OCI-LY3 (cell line): ENCODE measurements at regions not wholly inside any gene's neighbourhood (a gene's known extent, or its start where the extent isn't known, plus 50 kb on each side); places are given as distances from the start of the nearest gene placed in this dataset.

ENCODE experiments used
- H2AFZ ChIP-seq: fragments of 200-600, 300-600 bp; shearing (Covaris generic); 2 replicates; pipeline ENCODE4 v1.6.0; 2014; ENCODE audit warnings: antibody characterized with exemption, low read depth, low read length
- H3K27ac ChIP-seq: fragments of 200-600, 300-600 bp; sonication (generic); 2 replicates; pipeline ENCODE4 v1.5.1; 2014; ENCODE audit warnings: mild to moderate bottlenecking, low read length, moderate library complexity, mixed read lengths
- H3K27me3 ChIP-seq: fragments of 200-600, 300-600 bp; sonication (generic); 2 replicates; pipeline ENCODE4 v1.6.1; 2014; ENCODE audit warnings: low read depth, low read length, mixed read lengths
- H3K36me3 ChIP-seq: fragments of 200-600, 300-600 bp; sonication (generic); replicated peaks from 2 replicates; pipeline ENCODE3; 2014; ENCODE audit warnings: low read depth, low read length, mixed read lengths
- H3K4me1 ChIP-seq: fragments of 300-600, 200-600 bp; sonication (generic); 2 replicates; pipeline ENCODE4 v1.6.1; 2014; ENCODE audit warnings: low read length, mixed read lengths
- H3K4me2 ChIP-seq: fragments of 200-600, 300-600 bp; sonication (generic); 2 replicates; pipeline ENCODE4 v1.6.1; 2014; ENCODE audit warnings: low read length, mixed read lengths
- H3K4me3 ChIP-seq: fragments of 300-600, 200-600 bp; sonication (generic); 2 replicates; pipeline ENCODE4 v1.5.1; 2014; ENCODE audit warnings: antibody characterized with exemption, mild to moderate bottlenecking, low read length, moderate library complexity
- H3K79me2 ChIP-seq: fragments of 300-600, 200-600 bp; shearing (Covaris generic); 2 replicates; pipeline ENCODE4 v1.6.1; 2014; ENCODE audit warnings: mild to moderate bottlenecking, low read length, mixed read lengths
- H3K9ac ChIP-seq: fragments of 300-600, 200-600 bp; shearing (Covaris generic); 2 replicates; pipeline ENCODE4 v1.6.0; 2014; ENCODE audit warnings: mild to moderate bottlenecking, low read length, moderate library complexity
- H3K9me3 ChIP-seq: fragments of 200-600, 300-600 bp; shearing (Covaris generic); 2 replicates; pipeline ENCODE4 v1.6.1; 2014; ENCODE audit warnings: low read length, mixed read lengths; ENCODE audit not compliant: insufficient read depth
- H4K20me1 ChIP-seq: fragments of 200-600, 300-600 bp; sonication (generic); 2 replicates; pipeline ENCODE4 v1.6.1; 2016; ENCODE audit warnings: low read length, mixed read lengths; ENCODE audit not compliant: insufficient read depth
- EZH2phosphoT487 ChIP-seq: fragments of 200-600 bp; shearing (Covaris generic); IDR thresholded peaks from 2 replicates; pipeline ENCODE4 v1.6.1; 2018; ENCODE audit warnings: antibody characterized with exemption, mixed run types, low read depth
- TF ChIP-seq, protein P1 (sequence below): fragments of 200-600, 300-600 bp; sonication (generic); IDR thresholded peaks from 2 replicates; pipeline ENCODE4 v1.5.1; 2014; ENCODE audit warnings: antibody characterized with exemption, low read length, low read depth

DNA sequence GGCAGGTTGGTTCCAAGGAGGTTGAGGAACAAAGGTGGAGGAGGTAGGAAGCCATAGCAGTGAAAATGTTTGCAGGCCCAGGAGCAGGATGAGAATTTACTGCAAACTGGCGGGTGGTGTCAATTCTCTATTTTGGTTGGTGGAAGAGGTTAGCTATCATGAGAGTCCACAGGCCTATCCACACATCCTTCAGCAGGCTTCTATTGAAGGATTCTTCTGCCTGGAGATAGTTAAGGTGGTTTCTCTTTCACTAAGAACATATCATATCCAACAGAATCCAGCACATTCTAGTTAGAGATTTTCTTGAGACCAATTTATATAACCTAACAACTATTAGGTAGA is 68.9 kb upstream of the DYRK2 start:
- TF ChIP-seq, protein P1, sequence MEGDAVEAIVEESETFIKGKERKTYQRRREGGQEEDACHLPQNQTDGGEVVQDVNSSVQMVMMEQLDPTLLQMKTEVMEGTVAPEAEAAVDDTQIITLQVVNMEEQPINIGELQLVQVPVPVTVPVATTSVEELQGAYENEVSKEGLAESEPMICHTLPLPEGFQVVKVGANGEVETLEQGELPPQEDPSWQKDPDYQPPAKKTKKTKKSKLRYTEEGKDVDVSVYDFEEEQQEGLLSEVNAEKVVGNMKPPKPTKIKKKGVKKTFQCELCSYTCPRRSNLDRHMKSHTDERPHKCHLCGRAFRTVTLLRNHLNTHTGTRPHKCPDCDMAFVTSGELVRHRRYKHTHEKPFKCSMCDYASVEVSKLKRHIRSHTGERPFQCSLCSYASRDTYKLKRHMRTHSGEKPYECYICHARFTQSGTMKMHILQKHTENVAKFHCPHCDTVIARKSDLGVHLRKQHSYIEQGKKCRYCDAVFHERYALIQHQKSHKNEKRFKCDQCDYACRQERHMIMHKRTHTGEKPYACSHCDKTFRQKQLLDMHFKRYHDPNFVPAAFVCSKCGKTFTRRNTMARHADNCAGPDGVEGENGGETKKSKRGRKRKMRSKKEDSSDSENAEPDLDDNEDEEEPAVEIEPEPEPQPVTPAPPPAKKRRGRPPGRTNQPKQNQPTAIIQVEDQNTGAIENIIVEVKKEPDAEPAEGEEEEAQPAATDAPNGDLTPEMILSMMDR: no peak
- TF ChIP-seq EZH2phosphoT487: no peak
- Histone ChIP-seq H3K4me2 (no peak overlapping the region), H3K9me3 (no peaks in the 10 kb centered on the region), H3K27ac (no peak overlapping the region), H3K4me1 (no peaks in the 10 kb centered on the region), H3K36me3 (no peaks in the 10 kb centered on the region), H4K20me1 (no peaks in the 10 kb centered on the region), H3K9ac (no peak overlapping the region), H3K4me3 (no peak overlapping the region), H3K79me2 (no peaks in the 10 kb centered on the region), H3K27me3 (no peaks in the 10 kb centered on the region), H2AFZ (no peak overlapping the region)

DNA sequence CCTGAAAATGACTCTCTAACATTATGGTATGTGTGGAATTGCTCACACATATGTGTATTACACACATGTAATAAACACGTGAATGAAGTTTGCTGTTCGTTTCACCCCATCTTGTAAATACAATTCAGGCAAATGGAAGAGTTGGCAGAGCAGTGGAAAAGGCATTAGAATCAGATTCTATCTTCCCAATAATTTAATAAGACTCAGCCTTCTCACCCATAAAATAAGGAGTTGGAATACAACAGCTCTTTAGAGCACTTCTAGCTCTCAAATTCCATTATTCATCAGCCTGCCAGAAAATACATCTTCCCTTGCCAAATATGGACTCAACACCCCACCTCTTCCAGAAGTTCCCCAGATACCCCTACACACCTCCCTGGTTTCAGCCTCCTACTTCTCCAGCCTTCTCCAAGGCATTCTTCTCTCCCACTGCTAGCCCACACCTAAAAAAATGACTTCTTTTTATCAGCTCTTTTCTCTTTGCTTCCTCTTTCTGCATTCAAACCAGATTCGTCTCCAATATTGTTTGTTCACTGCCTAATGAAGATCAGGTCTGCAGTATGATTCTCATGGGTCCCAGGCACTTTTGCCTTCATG is 66.2 kb upstream of the DYRK2 start:
- Histone ChIP-seq H3K9ac (no peak overlapping the region), H3K4me2 (no peak overlapping the region), H3K27me3 (no peaks in the 10 kb centered on the region), H2AFZ (no peak overlapping the region), H3K9me3 (no peaks in the 10 kb centered on the region), H3K79me2 (no peaks in the 10 kb centered on the region), H3K27ac (no peak overlapping the region), H3K4me1 (no peaks in the 10 kb centered on the region), H3K4me3 (no peak overlapping the region), H4K20me1 (no peaks in the 10 kb centered on the region), H3K36me3 (no peaks in the 10 kb centered on the region)
- TF ChIP-seq EZH2phosphoT487: no peak
- TF ChIP-seq, protein P1: no peak

DNA sequence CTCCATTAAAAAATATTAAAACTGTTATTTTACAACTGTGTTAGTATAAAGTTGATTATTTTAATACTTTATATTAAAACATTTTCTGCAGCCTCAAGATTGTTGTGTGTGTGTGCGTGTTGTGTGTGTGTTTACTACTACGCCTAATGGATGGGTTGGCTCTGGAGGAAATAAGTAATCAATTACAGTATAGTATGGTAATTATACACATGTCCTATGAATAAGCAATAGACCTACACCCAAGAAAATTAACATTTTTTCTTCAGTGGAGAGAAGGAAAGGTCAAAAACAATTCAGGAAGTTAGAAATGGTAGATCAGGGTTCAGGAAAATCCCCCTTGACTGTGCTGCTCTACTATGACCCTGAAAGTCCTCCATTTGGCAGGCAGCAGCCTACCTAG is 65.7 kb upstream of the DYRK2 start:
- no peaks in the 10 kb centered on the region for H3K36me3 ChIP-seq
- no peak overlapping the region for H3K9ac ChIP-seq
- H2AFZ ChIP-seq: no peak overlapping the region
- no peak overlapping the region for H3K4me2 ChIP-seq
- H3K27me3 ChIP-seq: no peaks in the 10 kb centered on the region
- H3K27ac ChIP-seq: no peak overlapping the region
- no peaks in the 10 kb centered on the region for H3K4me1 ChIP-seq
- H4K20me1 ChIP-seq: no peaks in the 10 kb centered on the region
- no peak for TF ChIP-seq EZH2phosphoT487
- TF ChIP-seq, protein P1: no peak
- no peaks in the 10 kb centered on the region for H3K79me2 ChIP-seq
- H3K9me3 ChIP-seq: no peaks in the 10 kb centered on the region
- H3K4me3 ChIP-seq: no peak overlapping the region

DNA sequence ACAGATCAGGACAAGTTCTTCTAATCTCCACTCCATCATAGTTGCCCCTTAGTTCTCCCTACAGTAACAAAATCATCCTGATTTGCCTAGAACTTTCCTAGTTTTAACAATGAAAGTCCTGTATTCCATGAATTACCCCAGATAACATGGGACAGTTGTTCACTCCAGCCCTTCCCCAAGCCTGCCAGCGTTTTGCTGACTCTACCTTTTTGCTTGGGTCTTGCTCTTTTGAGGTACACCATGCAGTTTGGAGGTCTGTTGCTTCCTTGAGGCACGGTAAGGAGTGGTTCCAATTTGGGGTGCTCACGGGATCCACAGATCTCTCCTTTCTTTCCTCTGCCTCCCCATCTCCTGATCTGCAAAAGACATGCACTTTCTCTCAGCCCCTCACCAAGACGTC is 61.6 kb upstream of the DYRK2 start:
- Histone ChIP-seq H3K79me2 (no peaks in the 10 kb centered on the region), H4K20me1 (no peaks in the 10 kb centered on the region), H3K4me3 (no peak overlapping the region), H3K27me3 (no peaks in the 10 kb centered on the region), H2AFZ (no peak overlapping the region), H3K4me1 (no peaks in the 10 kb centered on the region), H3K9ac (no peak overlapping the region), H3K36me3 (no peaks in the 10 kb centered on the region), H3K9me3 (no peaks in the 10 kb centered on the region), H3K27ac (no peak overlapping the region), H3K4me2 (no peak overlapping the region)
- TF ChIP-seq, protein P1: no peak
- no peak for TF ChIP-seq EZH2phosphoT487
